GM12872 (cell line): ENCODE measurements at regions not wholly inside any gene's neighbourhood (a gene's known extent, or its start where the extent isn't known, plus 50 kb on each side); places are given as distances from the start of the nearest gene placed in this dataset.

Experiments
- TF ChIP-seq, protein P1 (sequence below): IDR thresholded peaks from 3 replicates; pipeline ENCODE4 v1.5.1; 2011; ENCODE audit warnings: low read depth, mild to moderate bottlenecking, low read length, moderate library complexity; ENCODE audit not compliant: insufficient read depth

DNA sequence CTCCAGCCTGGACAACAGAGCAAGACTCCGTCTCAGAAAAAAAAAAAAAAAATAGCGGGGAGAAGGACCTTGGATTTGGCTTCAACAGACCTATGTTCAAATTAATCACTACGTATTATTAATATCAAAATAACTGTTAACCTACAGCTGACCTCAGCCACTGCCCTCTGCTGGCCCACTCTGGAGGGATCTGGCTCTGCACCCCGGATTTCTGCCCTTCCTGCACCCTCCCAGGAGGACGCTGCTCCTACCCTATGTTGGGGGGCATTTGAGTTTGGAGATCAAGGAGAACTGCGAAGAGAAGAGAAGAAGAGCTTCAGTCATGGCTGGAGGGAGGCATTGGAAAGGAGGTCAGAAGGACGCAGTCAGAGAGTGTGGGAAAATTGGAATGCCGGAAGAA lies 96.7 kb downstream of the PSMG1 start:
- TF ChIP-seq, protein P1, sequence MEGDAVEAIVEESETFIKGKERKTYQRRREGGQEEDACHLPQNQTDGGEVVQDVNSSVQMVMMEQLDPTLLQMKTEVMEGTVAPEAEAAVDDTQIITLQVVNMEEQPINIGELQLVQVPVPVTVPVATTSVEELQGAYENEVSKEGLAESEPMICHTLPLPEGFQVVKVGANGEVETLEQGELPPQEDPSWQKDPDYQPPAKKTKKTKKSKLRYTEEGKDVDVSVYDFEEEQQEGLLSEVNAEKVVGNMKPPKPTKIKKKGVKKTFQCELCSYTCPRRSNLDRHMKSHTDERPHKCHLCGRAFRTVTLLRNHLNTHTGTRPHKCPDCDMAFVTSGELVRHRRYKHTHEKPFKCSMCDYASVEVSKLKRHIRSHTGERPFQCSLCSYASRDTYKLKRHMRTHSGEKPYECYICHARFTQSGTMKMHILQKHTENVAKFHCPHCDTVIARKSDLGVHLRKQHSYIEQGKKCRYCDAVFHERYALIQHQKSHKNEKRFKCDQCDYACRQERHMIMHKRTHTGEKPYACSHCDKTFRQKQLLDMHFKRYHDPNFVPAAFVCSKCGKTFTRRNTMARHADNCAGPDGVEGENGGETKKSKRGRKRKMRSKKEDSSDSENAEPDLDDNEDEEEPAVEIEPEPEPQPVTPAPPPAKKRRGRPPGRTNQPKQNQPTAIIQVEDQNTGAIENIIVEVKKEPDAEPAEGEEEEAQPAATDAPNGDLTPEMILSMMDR = no peak

GRCh38 chr21:39085843-39086405 lies 97.3 kb downstream of the PSMG1 start:
- TF ChIP-seq, protein P1 = no peak

GRCh38 chr21:39084979-39085729 lies 98.1 kb downstream of the PSMG1 start:
- TF ChIP-seq, protein P1 = no peak

- TF ChIP-seq, protein P1 = no peak
Observed at GRCh38 chr21:39084073-39084472, 99.2 kb downstream of the PSMG1 start.

- TF ChIP-seq, protein P1 = no peak
Observed at GRCh38 chr21:39083377-39084008, 99.8 kb downstream of the PSMG1 start.

DNA sequence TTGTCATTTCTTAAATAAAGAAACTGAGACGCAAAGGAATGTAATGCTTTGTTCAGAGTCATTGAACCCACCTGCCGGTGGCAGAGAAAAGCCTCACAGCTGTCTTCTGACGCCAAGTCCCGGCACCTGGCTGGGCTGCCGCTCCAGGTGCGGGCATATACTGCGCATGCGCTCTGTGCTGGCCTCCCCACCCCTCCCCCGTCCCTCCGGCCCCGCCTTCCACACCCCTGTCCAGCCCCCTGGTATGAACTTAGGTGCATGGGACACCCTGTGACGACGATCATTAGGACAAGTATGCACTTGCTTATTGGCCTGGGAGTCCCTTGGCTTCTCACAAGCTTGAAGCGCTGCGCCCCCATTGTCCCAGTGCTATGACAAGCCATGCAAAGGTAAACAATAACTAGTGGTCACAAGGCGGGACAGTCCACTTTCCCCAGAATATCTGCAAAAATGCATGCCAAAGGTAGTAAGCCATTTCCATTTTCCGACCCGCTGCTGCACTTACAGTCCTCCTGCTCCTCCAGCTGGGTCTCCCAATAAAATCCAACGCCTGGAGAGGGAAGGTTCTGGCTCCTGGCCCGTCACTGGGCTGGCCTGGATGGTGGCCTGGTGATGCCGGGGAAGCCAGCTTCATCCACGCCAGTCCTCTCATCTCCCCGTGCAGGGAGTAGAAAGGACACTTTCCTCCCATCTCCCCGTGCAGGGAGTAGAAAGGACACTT lies 100.4 kb downstream of the PSMG1 start:
- TF ChIP-seq, protein P1 = no peak

- TF ChIP-seq, protein P1 = no peak
Observed at GRCh38 chr21:39080366-39080765, 102.9 kb downstream of the PSMG1 start.
